ENCODE measurements at regions not wholly inside any gene's neighbourhood (a gene's known extent, or its start where the extent isn't known, plus 50 kb on each side); places are given as distances from the start of the nearest gene placed in this dataset.

GRCh38 chr13:106010836-106011235 is 524.6 kb downstream of the EFNB2 start:
- no peaks in the 10 kb centered on the region for H3K4me1 ChIP-seq (ENCODE audit: low read length)
- no peak overlapping the region for H3K27ac ChIP-seq (ENCODE audit: low read length)
- H3K27me3 ChIP-seq (ENCODE audit: low read depth, low read length), result no peaks in the 10 kb centered on the region
- no peaks in the 10 kb centered on the region for H4K20me1 ChIP-seq (ENCODE audit: insufficient read depth, low read length)
- H3K4me2 ChIP-seq (ENCODE audit: low read length), result no peak overlapping the region
- H3K9me3 ChIP-seq (ENCODE audit: insufficient read depth, low read length), result no peaks in the 10 kb centered on the region
- H3K4me3 ChIP-seq (ENCODE audit: low read length), result no peak overlapping the region
- H3K9ac ChIP-seq (ENCODE audit: low read length), result no peak overlapping the region
- no peak overlapping the region for H2AFZ ChIP-seq (ENCODE audit: low read depth, low read length)
- no peaks in the 10 kb centered on the region for H3K79me2 ChIP-seq (ENCODE audit: low read length)
- no peak for TF ChIP-seq CTCF (IDR thresholded peaks at IDR 0.05; ENCODE audit: low read depth, low read length)
- TF ChIP-seq EZH2phosphoT487 (IDR thresholded peaks at IDR 0.05; ENCODE audit: low read depth), result no peak
- no peaks in the 10 kb centered on the region for H3K36me3 ChIP-seq (replicated peaks; ENCODE audit: low read depth, low read length)

- Histone ChIP-seq H3K4me3 (ENCODE audit: low read length) (no peak overlapping the region), H4K20me1 (ENCODE audit: insufficient read depth, low read length) (no peaks in the 10 kb centered on the region), H3K36me3 (replicated peaks; ENCODE audit: low read depth, low read length) (no peaks in the 10 kb centered on the region), H2AFZ (ENCODE audit: low read depth, low read length) (no peak overlapping the region), H3K4me1 (ENCODE audit: low read length) (no peaks in the 10 kb centered on the region), H3K9me3 (ENCODE audit: insufficient read depth, low read length) (no peaks in the 10 kb centered on the region), H3K4me2 (ENCODE audit: low read length) (no peak overlapping the region), H3K79me2 (ENCODE audit: low read length) (no peaks in the 10 kb centered on the region), H3K27ac (ENCODE audit: low read length) (no peak overlapping the region), H3K27me3 (ENCODE audit: low read depth, low read length) (no peaks in the 10 kb centered on the region), H3K9ac (ENCODE audit: low read length) (no peak overlapping the region)
- no peak for TF ChIP-seq EZH2phosphoT487 (IDR thresholded peaks at IDR 0.05; ENCODE audit: low read depth)
These were observed 526.9 kb downstream of the EFNB2 start for GRCh38 chr13:106008540-106008939.

- Histone ChIP-seq H2AFZ (ENCODE audit: low read depth, low read length) (no peak overlapping the region), H3K79me2 (ENCODE audit: low read length) (no peaks in the 10 kb centered on the region), H3K27ac (ENCODE audit: low read length) (no peak overlapping the region), H3K27me3 (ENCODE audit: low read depth, low read length) (no peaks in the 10 kb centered on the region), H3K9ac (ENCODE audit: low read length) (no peak overlapping the region), H3K36me3 (replicated peaks; ENCODE audit: low read depth, low read length) (no peaks in the 10 kb centered on the region), H3K9me3 (ENCODE audit: insufficient read depth, low read length) (no peaks in the 10 kb centered on the region), H3K4me1 (ENCODE audit: low read length) (no peaks in the 10 kb centered on the region), H4K20me1 (ENCODE audit: insufficient read depth, low read length) (no peaks in the 10 kb centered on the region), H3K4me2 (ENCODE audit: low read length) (no peak overlapping the region), H3K4me3 (ENCODE audit: low read length) (no peak overlapping the region)
- no peak for TF ChIP-seq CTCF (IDR thresholded peaks at IDR 0.05; ENCODE audit: low read depth, low read length)
- TF ChIP-seq EZH2phosphoT487 (IDR thresholded peaks at IDR 0.05; ENCODE audit: low read depth), result no peak
These were observed 528.3 kb downstream of the EFNB2 start for GRCh38 chr13:106007156-106007555.

- H2AFZ ChIP-seq (ENCODE audit: low read depth, low read length), result no peak overlapping the region
- no peak overlapping the region for H3K4me3 ChIP-seq (ENCODE audit: low read length)
- no peak overlapping the region for H3K9ac ChIP-seq (ENCODE audit: low read length)
- H3K4me2 ChIP-seq (ENCODE audit: low read length), result no peak overlapping the region
- no peaks in the 10 kb centered on the region for H3K4me1 ChIP-seq (ENCODE audit: low read length)
- no peaks in the 10 kb centered on the region for H3K9me3 ChIP-seq (ENCODE audit: insufficient read depth, low read length)
- no peaks in the 10 kb centered on the region for H3K27me3 ChIP-seq (ENCODE audit: low read depth, low read length)
- no peak overlapping the region for H3K27ac ChIP-seq (ENCODE audit: low read length)
- TF ChIP-seq EZH2phosphoT487 (IDR thresholded peaks at IDR 0.05; ENCODE audit: low read depth) (no peak), CTCF (IDR thresholded peaks at IDR 0.05; ENCODE audit: low read depth, low read length) (no peak)
- H3K36me3 ChIP-seq (replicated peaks; ENCODE audit: low read depth, low read length), result no peaks in the 10 kb centered on the region
- H3K79me2 ChIP-seq (ENCODE audit: low read length), result no peaks in the 10 kb centered on the region
- H4K20me1 ChIP-seq (ENCODE audit: insufficient read depth, low read length), result no peaks in the 10 kb centered on the region
These were observed 531.8 kb downstream of the EFNB2 start for GRCh38 chr13:106003651-106004050.

GRCh38 chr13:106001443-106001842 is 534.0 kb downstream of the EFNB2 start:
- no peaks in the 10 kb centered on the region for H3K9me3 ChIP-seq (ENCODE audit: insufficient read depth, low read length)
- H3K27me3 ChIP-seq (ENCODE audit: low read depth, low read length), result no peaks in the 10 kb centered on the region
- no peak overlapping the region for H3K27ac ChIP-seq (ENCODE audit: low read length)
- H4K20me1 ChIP-seq (ENCODE audit: insufficient read depth, low read length), result no peaks in the 10 kb centered on the region
- no peaks in the 10 kb centered on the region for H3K79me2 ChIP-seq (ENCODE audit: low read length)
- TF ChIP-seq EZH2phosphoT487 (IDR thresholded peaks at IDR 0.05; ENCODE audit: low read depth) (no peak), CTCF (IDR thresholded peaks at IDR 0.05; ENCODE audit: low read depth, low read length) (no peak)
- no peak overlapping the region for H3K4me3 ChIP-seq (ENCODE audit: low read length)
- no peak overlapping the region for H3K9ac ChIP-seq (ENCODE audit: low read length)
- H2AFZ ChIP-seq (ENCODE audit: low read depth, low read length), result no peak overlapping the region
- no peaks in the 10 kb centered on the region for H3K36me3 ChIP-seq (replicated peaks; ENCODE audit: low read depth, low read length)
- H3K4me2 ChIP-seq (ENCODE audit: low read length), result no peak overlapping the region
- no peaks in the 10 kb centered on the region for H3K4me1 ChIP-seq (ENCODE audit: low read length)

Measured in OCI-LY3 (cell line).